ENCODE measurements at regions not wholly inside any gene's neighbourhood (a gene's known extent, or its start where the extent isn't known, plus 50 kb on each side); places are given as distances from the start of the nearest gene placed in this dataset.

GRCh38 chr16:60091071-60091470 lies 1357.0 kb upstream of the GOT2 start:
- TF ChIP-seq CTCF (IDR thresholded peaks at IDR 0.05) (no peak), EP300 (IDR thresholded peaks at IDR 0.05) (no peak)

All from ovary (tissue), 3 donors.